Mesodermal cell (in vitro differentiated cells): ENCODE measurements at regions not wholly inside any gene's neighbourhood (a gene's known extent, or its start where the extent isn't known, plus 50 kb on each side); places are given as distances from the start of the nearest gene placed in this dataset.

Experiments
- H3K27ac ChIP-seq: 2 replicates; pipeline ENCODE4 v1.7.0; 2013; ENCODE audit warnings: mild to moderate bottlenecking, low read depth, low read length, moderate library complexity; ENCODE audit not compliant: severe bottlenecking
- H3K36me3 ChIP-seq: 2 replicates; pipeline ENCODE4 v1.7.1; 2013; ENCODE audit warnings: mild to moderate bottlenecking, low read length, moderate library complexity; ENCODE audit not compliant: control insufficient read depth, insufficient read depth
- H3K4me1 ChIP-seq: one replicate; pipeline ENCODE4 v1.7.1; 2013; ENCODE audit warnings: mild to moderate bottlenecking, low read length; ENCODE audit not compliant: insufficient read depth, control insufficient read depth, poor library complexity, severe bottlenecking
- H3K4me3 ChIP-seq: 2 replicates; pipeline ENCODE4 v1.7.0; 2013; ENCODE audit warnings: low read length, control low read depth, mild to moderate bottlenecking; ENCODE audit not compliant: insufficient read depth, poor library complexity, severe bottlenecking; ENCODE audit errors: extremely low read depth
- H3K9me3 ChIP-seq: 2 replicates; pipeline ENCODE4 v1.7.1; 2013; ENCODE audit warnings: mild to moderate bottlenecking, low read length, moderate library complexity; ENCODE audit not compliant: control insufficient read depth
- WGBS, 2 experiments: methylation state at CpG; one replicate each; pipeline ENCODE4 v1.1.5; 2013; ENCODE audit warnings: missing lambda C conversion rate in 2 of 2; ENCODE audit not compliant: insufficient coverage in 2 of 2; 5-methylcytosine and 5-hydroxymethylcytosine counted together

DNA sequence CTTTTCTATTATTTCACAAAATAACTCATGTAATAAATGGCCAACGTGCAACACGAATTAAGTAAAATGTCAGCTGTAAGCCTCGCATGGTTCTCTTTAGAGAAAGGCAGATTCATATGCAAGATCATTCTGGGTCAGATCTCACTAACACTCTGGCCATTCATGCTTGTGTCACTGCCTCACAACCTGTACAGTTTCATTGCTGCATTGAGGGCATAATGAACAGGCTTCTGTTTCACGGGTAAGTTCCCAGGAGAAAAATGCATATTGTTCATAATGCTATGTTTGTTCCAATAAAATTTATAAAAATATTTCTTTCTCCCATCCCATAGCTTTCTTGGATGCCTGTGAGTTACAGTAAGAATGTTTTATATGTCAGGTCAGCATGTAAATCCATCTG lies 734.0 kb upstream of the ANKRD30A start:
- Histone ChIP-seq H3K4me3 (no peak overlapping the region), H3K27ac (no peak overlapping the region), H3K4me1 (no peaks in the 10 kb centered on the region), H3K36me3 (no peaks in the 10 kb centered on the region), H3K9me3 (no peaks in the 10 kb centered on the region)
- WGBS, 2 experiments = 83 to 97% methylated on average over 3 of the region's 4 CpGs

DNA sequence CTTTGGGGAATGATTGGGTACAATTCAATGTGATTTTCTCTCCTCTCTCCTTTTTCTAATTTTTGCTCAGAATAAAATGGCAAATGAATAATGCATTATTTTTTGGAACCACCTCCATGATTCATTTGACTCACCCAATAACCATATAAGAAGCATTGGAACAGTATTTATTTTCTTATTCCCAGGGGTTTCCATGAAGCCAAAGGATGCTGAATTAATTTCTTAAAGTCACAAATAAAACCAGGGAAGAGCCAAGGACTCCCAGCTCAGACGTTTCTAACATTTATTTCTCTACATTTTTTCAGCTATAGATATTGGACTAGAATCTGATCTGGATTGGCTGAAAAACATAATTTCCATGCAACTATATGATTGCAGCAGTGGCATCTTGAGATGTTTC lies 735.2 kb upstream of the ANKRD30A start:
- Histone ChIP-seq H3K9me3 (no peaks in the 10 kb centered on the region), H3K27ac (no peak overlapping the region), H3K36me3 (no peaks in the 10 kb centered on the region), H3K4me3 (no peak overlapping the region), H3K4me1 (no peaks in the 10 kb centered on the region)
- no CpG with 5 or more reads among the region's 1 CpG for WGBS, 2 experiments

DNA sequence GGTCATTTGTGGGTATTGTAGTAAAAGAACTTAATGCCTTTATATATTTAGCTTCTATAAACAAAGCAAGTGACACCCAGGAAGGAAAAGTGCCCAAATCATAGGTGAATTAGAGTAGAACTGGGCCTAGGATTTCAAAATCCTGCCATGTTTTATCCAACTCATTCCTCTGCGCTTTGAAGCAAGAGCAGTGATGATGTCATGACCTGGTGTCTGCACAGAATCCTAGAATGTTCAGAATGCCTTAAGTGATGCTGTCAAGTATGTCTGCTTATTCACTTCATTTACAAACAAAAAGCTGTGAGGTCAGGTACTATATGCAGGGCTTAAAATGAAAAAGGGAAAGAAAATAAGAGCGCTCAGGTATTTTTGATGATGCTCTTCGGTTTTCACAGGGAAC lies 737.2 kb upstream of the ANKRD30A start:
- H3K9me3 ChIP-seq = no peaks in the 10 kb centered on the region
- H3K27ac ChIP-seq = no peak overlapping the region
- no peaks in the 10 kb centered on the region for H3K36me3 ChIP-seq
- H3K4me1 ChIP-seq = no peaks in the 10 kb centered on the region
- 100% methylated on average over 1 of the region's 3 CpGs; no CpG with 5 or more reads in 1 of the 2 experiments for WGBS, 2 experiments
- H3K4me3 ChIP-seq = no peak overlapping the region

DNA sequence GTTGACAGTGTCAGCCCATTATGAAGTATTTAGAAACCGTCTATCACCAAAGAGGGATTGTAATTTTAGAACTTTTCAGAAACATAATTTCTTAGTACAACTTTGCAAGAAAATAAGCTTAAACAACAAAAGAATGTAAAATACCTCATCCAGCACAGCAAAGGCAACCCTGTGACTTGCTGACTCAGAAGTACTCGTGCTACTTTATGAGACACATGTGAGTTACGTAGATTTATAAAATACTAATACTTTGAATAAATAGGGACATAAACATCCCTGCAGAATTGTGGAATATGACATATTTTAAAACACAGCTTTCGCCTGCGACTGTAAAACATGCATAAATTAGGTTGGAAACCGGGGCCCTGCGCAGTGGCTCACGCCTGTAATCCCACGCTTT lies 739.7 kb upstream of the ANKRD30A start:
- no peak overlapping the region for H3K27ac ChIP-seq
- H3K9me3 ChIP-seq = no peaks in the 10 kb centered on the region
- H3K36me3 ChIP-seq = no peaks in the 10 kb centered on the region
- H3K4me1 ChIP-seq = no peaks in the 10 kb centered on the region
- no peak overlapping the region for H3K4me3 ChIP-seq
- 83 to 100% methylated on average over 6 to 7 of the region's 9 CpGs for WGBS, 2 experiments

DNA sequence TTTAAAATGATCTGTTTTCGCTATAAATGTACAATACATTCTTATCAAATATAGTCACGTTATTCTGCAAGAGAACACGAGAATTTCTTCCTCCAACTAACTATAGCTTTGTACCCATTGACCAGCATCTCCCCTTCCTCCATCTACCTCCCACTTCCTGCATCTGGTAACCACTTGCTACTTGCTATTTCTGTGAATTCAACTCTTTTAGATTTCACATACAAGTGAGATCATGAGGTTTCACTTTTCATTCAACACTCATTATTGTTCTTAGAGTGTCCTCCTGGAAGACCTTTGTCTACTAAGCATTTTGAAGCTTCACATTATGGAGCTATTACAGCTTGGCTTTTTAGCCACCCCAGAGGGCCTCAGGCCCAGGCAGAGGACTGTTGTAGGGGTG lies 741.3 kb upstream of the FZD8 start:
- H3K27ac ChIP-seq = no peak overlapping the region
- H3K4me1 ChIP-seq = no peaks in the 10 kb centered on the region
- WGBS, 2 experiments = 90 to 97% methylated on average over 3 of the region's 3 CpGs
- H3K9me3 ChIP-seq = no peaks in the 10 kb centered on the region
- H3K36me3 ChIP-seq = no peaks in the 10 kb centered on the region
- H3K4me3 ChIP-seq = no peak overlapping the region

DNA sequence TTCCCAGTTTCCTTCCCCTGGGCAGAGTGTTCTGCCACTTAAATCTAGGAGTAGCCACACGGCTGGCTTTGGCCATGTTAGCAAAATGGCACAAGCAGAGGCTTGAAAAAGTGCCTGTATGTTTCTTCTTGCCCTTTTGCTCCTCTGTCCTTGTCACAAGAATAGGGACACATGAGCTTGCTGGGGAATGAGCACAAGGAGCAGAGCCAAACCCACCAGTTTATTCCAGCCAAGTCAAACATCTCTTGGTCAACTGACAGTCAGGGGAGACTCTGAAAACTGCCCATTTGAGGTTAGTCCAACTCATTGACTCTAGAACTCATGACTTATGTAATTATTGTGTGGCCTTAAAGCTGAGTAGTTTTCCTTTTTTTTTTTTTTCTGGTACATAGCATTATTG lies 739.7 kb upstream of the FZD8 start:
- Histone ChIP-seq H3K27ac (no peak overlapping the region), H3K4me3 (no peak overlapping the region), H3K36me3 (no peaks in the 10 kb centered on the region), H3K4me1 (no peaks in the 10 kb centered on the region), H3K9me3 (no peaks in the 10 kb centered on the region)
- 33 to 86% methylated on average over 1 of the region's 1 CpG for WGBS, 2 experiments

DNA sequence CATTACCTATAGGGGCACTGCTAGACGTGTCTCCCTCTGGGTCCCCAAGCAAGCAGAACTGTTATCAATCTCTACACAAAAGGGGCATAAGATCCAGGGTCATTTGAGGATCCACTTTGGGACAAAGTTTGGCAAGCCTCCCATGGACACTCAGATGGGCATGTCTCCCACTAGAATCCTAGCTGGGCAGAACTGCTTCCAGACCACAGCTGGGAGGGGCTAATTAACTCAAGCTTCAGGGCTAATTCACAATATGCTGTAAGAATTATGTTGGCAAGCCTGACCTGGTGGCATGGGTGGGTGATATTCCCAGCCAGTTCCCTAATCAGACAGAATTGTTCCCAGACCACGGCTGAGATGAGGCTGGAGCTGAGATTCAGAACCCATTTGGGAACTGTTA lies 738.4 kb upstream of the FZD8 start:
- no peaks in the 10 kb centered on the region for H3K36me3 ChIP-seq
- 89 to 91% methylated on average over 1 to 2 of the region's 2 CpGs for WGBS, 2 experiments
- no peak overlapping the region for H3K27ac ChIP-seq
- H3K9me3 ChIP-seq = no peaks in the 10 kb centered on the region
- H3K4me1 ChIP-seq = no peaks in the 10 kb centered on the region
- H3K4me3 ChIP-seq = no peak overlapping the region

DNA sequence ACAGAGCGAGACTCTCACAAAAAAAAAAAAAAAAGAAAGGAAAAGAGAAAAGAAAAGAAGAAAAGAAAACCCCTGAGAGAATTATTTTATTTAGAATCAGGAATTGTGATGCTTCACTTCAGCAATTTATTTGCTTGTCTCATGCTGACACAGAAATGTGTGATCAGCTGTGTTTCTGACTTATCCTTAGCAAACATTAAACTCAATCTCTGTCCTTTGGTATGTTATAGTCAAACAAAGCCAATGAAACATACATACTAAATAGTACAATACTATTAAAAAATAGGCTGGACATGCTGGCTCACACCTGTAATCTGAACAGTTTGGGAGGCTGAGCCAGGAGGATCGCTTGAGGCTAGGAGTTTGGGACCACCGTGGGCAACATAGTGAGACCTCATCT lies 733.0 kb upstream of the FZD8 start:
- 82% methylated on average over 2 of the region's 3 CpGs; no CpG with 5 or more reads in 1 of the 2 experiments for WGBS, 2 experiments
- Histone ChIP-seq H3K4me3 (no peak overlapping the region), H3K27ac (no peak overlapping the region), H3K4me1 (no peaks in the 10 kb centered on the region), H3K36me3 (no peaks in the 10 kb centered on the region), H3K9me3 (no peaks in the 10 kb centered on the region)

DNA sequence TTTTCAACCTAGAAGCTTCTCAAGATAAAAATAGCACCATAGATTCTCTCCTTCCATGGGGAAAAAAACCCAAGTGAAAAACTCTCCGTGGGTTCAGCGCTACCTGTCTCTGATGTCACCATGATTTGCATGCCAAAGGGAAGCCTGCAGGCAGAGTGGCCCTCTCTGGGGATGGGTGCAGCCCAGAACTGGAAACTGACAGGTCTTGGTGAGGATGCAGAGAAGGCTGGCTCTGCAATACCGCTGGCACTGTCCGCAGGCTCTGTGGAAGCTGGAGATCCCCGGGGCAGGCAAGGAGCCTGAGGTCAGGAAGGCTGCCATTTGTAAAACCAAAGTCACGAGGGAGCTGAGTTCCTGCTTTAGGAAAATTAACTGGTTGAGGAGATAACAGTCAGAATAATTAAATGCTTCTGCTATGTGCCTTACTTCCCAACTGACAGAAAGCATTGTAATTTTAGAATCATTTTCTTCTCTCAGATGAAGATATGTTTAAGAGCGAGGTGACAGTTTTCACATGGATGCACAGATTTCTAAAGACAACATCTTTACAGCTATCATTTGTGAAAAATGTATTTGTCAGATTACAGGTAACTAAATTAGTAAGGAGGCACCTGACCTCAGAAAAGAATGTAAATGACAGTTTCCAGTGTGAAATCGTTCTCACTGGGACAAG lies 731.5 kb upstream of the FZD8 start:
- Histone ChIP-seq H3K4me1 (no peaks in the 10 kb centered on the region), H3K27ac (no peak overlapping the region), H3K36me3 (no peaks in the 10 kb centered on the region), H3K9me3 (no peaks in the 10 kb centered on the region), H3K4me3 (no peak overlapping the region)
- WGBS, 2 experiments = 44 to 79% methylated on average over 4 to 6 of the region's 8 CpGs

DNA sequence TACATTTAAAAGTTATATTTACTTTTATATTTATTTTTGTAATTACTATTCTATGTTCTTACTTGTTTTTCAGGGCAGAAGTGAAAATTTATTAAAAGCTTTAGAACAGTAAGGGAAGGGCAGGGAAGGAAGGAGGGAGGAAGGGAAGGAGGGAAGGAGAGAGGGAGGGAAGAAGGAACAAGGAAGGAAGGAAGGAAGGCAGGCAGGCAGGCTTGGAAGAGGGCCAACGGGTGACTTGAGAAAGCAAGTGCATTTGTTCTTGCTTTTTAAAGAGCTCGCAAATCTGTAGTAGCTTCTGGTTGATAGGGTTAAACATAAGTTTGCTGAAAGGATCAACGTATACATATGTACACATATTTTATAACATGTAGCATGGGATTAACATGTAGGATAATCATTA lies 725.3 kb upstream of the FZD8 start:
- WGBS, 2 experiments = 83 to 88% methylated on average over 1 of the region's 3 CpGs
- Histone ChIP-seq H3K4me3 (no peak overlapping the region), H3K9me3 (no peaks in the 10 kb centered on the region), H3K4me1 (no peaks in the 10 kb centered on the region), H3K27ac (no peak overlapping the region), H3K36me3 (no peaks in the 10 kb centered on the region)

DNA sequence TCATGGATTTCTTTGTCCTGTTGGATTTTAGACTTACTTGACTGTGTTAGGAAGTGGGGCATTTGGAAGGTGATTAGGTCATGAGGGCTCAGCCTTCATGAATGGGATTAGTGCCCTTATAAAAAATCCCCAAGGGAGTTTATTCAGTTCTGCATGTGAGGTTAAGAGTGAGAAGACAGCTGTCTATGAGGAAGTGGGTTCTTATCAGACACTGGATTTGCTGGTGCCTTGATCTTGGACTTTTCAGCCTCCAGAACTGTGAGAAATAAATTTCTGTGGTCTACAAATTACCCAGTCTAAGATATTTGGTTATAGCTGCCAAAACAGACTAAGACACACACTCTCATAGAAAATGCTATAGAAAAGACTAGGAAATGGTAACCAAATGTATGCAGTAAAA lies 724.7 kb upstream of the FZD8 start:
- Histone ChIP-seq H3K4me3 (no peak overlapping the region), H3K4me1 (no peaks in the 10 kb centered on the region), H3K9me3 (no peaks in the 10 kb centered on the region), H3K27ac (no peak overlapping the region), H3K36me3 (no peaks in the 10 kb centered on the region)
